ENCODE measurements at regions not wholly inside any gene's neighbourhood (a gene's known extent, or its start where the extent isn't known, plus 50 kb on each side); places are given as distances from the start of the nearest gene placed in this dataset.

GRCh38 chr3:192039593-192039992, 578.6 kb downstream of the PYDC2 start:
- TF ChIP-seq CTCF (IDR thresholded peaks at IDR 0.05) (no peak), POLR2A (IDR thresholded peaks at IDR 0.05) (no peak)

Measured in transverse colon (tissue), 3 donors.